Hepatocyte (in vitro differentiated cells): ENCODE measurements at regions not wholly inside any gene's neighbourhood (a gene's known extent, or its start where the extent isn't known, plus 50 kb on each side); places are given as distances from the start of the nearest gene placed in this dataset.
"Not testable (repeated sequence)": the region's sequence is repeated elsewhere in the genome, so short reads cannot be mapped to it uniquely, and the experiment has no call there.

Experiments used
- DNase-seq: peaks from one replicate; pipeline ENCODE4 v3.0.0-alpha.2; 2016; ENCODE audit warnings: low spot score
- H2AFZ ChIP-seq: fragments of 200-600 bp; sonication (generic); 2 replicates; pipeline ENCODE4 v1.6.0; 2016; ENCODE audit warnings: antibody characterized with exemption, mild to moderate bottlenecking
- H3K27ac ChIP-seq: fragments of 200-600 bp; sonication (generic); 2 replicates; pipeline ENCODE4 v1.5.1; 2016; ENCODE audit warnings: mild to moderate bottlenecking
- H3K27me3 ChIP-seq: fragments of 200-600 bp; sonication (generic); 2 replicates; pipeline ENCODE4 v1.6.1; 2016
- H3K36me3 ChIP-seq: fragments of 200-600 bp; sonication (generic); replicated peaks from 2 replicates; pipeline ENCODE4 v1.5.1; 2016; ENCODE audit warnings: low read depth; ENCODE audit not compliant: insufficient read depth
- H3K4me1 ChIP-seq: fragments of 200-600 bp; sonication (generic); 2 replicates; pipeline ENCODE4 v1.5.1; 2016; ENCODE audit warnings: mild to moderate bottlenecking, moderate library complexity; ENCODE audit not compliant: insufficient read depth
- H3K4me2 ChIP-seq: fragments of 200-600 bp; sonication (generic); 2 replicates; pipeline ENCODE4 v1.6.0; 2016
- H3K4me3 ChIP-seq: fragments of 200-600 bp; sonication (generic); 2 replicates; pipeline ENCODE4 v1.5.1; 2016; ENCODE audit warnings: mild to moderate bottlenecking
- H3K79me2 ChIP-seq: fragments of 200-600 bp; sonication (generic); 2 replicates; pipeline ENCODE4 v1.6.0; 2017; ENCODE audit warnings: mild to moderate bottlenecking
- H3K9me2 ChIP-seq: fragments of 200-600 bp; sonication (generic); replicated peaks from 2 replicates; pipeline ENCODE4 v1.6.0; 2017; ENCODE audit warnings: mild to moderate bottlenecking; ENCODE audit not compliant: insufficient read depth
- H3K9me3 ChIP-seq: fragments of 200-600 bp; sonication (generic); 2 replicates; pipeline ENCODE4 v1.5.1; 2016; ENCODE audit warnings: low read depth, mild to moderate bottlenecking
- H4K20me1 ChIP-seq: fragments of 200-600 bp; sonication (generic); 2 replicates; pipeline ENCODE4 v1.6.0; 2016; ENCODE audit warnings: mild to moderate bottlenecking; ENCODE audit not compliant: insufficient read depth, poor library complexity, severe bottlenecking
- EZH2 ChIP-seq: fragments of 200-600 bp; sonication (generic); IDR thresholded peaks from 2 replicates; pipeline ENCODE4 v1.6.1; 2016; ENCODE audit warnings: antibody characterized with exemption, mild to moderate bottlenecking, borderline replicate concordance
- EZH2phosphoT487 ChIP-seq: fragments of 200-600 bp; sonication (generic); IDR thresholded peaks from one replicate; pipeline ENCODE4 v1.6.1; 2018; ENCODE audit warnings: antibody characterized with exemption, mild to moderate bottlenecking, low read depth, moderate library complexity; ENCODE audit not compliant: unreplicated experiment, severe bottlenecking
- WGBS: methylation state at CpG from one replicate; pipeline ENCODE4 v1.1.6; 2016; ENCODE audit warnings: low lambda C conversion rate; ENCODE audit errors: missing lambda C conversion rate; 5-methylcytosine and 5-hydroxymethylcytosine counted together
- TF ChIP-seq, protein P1 (sequence below): fragments of 200-600 bp; sonication (generic); IDR thresholded peaks from 2 replicates; pipeline ENCODE4 v1.5.1; 2016; ENCODE audit warnings: antibody characterized with exemption, mild to moderate bottlenecking; ENCODE audit not compliant: poor library complexity

DNA sequence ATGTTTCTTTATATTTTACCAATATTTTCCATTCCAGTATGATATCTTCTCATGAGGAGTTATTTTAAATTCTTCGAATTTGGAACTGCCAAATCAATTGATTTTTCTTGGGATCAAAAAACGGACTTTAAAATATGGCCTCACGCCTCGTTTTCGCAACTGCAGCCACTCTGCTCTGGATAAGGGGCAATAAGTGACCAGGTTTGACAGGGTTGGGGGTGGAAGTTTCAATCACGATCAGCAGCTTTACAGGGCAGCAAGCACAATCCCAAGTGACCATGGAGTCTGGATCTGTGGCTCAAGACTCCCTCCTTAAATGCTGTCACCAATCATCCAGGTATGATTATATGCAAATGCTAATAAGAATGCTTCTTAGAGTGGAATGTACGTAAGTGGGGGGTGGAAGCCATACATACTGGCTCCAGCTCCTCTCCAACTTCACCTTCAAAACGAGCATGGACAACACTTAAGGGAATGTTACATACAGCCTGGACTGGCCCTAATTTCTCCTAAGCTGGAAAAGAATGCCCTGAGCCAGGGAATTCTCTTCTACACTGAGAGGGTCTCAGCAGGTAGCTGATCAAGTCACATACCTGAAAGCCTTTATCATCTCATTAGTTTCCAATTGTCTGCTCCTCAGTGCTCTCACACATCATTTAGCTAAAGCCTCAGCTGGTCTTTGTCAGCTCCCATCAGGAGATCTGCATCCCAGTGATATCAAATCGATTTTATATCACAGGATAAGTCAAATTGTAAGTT lies 176.9 kb upstream of the DCAF8L1 start:
- Histone ChIP-seq H3K4me3 (no peak overlapping the region), H3K27ac (no peak overlapping the region)
- WGBS = 60% methylated on average over 9 of the region's 9 CpGs

DNA sequence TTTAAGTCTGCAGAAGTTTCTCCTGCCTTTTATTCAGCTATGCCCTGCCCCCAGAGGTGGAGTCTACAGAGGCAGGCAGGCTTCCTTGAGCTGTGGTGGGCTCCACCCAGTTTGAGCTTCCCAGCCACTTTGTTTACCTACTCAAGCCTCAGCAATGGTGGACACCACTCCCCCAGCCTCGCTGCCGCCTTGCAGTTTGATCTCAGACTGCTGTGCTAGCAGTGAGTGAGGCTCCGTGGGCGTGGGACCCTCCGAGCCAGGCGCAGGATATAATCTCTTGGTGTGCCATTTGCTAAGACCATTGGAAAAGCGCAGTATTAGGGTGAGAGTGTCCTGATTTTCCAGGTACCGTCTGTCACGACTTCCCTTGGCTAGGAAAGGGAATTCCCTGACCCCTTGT lies 171.0 kb upstream of the DCAF8L1 start:
- H3K27ac ChIP-seq, H3K4me3 ChIP-seq, H3K4me2 ChIP-seq, H3K27me3 ChIP-seq, H3K9me2 ChIP-seq, H3K79me2 ChIP-seq, H3K9me3 ChIP-seq, DNase-seq, H4K20me1 ChIP-seq, H3K36me3 ChIP-seq, H3K4me1 ChIP-seq, H2AFZ ChIP-seq: not testable (repeated sequence)
- 88% methylated on average over 9 of the region's 9 CpGs for WGBS

More for the DNA sequence above, 176.9 kb upstream of the DCAF8L1 start:
- TF ChIP-seq, protein P1, sequence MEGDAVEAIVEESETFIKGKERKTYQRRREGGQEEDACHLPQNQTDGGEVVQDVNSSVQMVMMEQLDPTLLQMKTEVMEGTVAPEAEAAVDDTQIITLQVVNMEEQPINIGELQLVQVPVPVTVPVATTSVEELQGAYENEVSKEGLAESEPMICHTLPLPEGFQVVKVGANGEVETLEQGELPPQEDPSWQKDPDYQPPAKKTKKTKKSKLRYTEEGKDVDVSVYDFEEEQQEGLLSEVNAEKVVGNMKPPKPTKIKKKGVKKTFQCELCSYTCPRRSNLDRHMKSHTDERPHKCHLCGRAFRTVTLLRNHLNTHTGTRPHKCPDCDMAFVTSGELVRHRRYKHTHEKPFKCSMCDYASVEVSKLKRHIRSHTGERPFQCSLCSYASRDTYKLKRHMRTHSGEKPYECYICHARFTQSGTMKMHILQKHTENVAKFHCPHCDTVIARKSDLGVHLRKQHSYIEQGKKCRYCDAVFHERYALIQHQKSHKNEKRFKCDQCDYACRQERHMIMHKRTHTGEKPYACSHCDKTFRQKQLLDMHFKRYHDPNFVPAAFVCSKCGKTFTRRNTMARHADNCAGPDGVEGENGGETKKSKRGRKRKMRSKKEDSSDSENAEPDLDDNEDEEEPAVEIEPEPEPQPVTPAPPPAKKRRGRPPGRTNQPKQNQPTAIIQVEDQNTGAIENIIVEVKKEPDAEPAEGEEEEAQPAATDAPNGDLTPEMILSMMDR = no peak
- TF ChIP-seq EZH2phosphoT487 (no peak), EZH2 (no peak)
- H4K20me1 ChIP-seq = no peaks in the 10 kb centered on the region
- H3K4me1 ChIP-seq = no peaks in the 10 kb centered on the region
- no peaks in the 10 kb centered on the region for H3K79me2 ChIP-seq
- H3K9me3 ChIP-seq = no peaks in the 10 kb centered on the region
- no peak overlapping the region for H3K4me2 ChIP-seq
- no peak overlapping the region for H2AFZ ChIP-seq
- H3K9me2 ChIP-seq = no peaks in the 10 kb centered on the region
- no peaks in the 10 kb centered on the region for H3K27me3 ChIP-seq
- no peaks in the 10 kb centered on the region for H3K36me3 ChIP-seq
- DNase-seq = no peak

DNA sequence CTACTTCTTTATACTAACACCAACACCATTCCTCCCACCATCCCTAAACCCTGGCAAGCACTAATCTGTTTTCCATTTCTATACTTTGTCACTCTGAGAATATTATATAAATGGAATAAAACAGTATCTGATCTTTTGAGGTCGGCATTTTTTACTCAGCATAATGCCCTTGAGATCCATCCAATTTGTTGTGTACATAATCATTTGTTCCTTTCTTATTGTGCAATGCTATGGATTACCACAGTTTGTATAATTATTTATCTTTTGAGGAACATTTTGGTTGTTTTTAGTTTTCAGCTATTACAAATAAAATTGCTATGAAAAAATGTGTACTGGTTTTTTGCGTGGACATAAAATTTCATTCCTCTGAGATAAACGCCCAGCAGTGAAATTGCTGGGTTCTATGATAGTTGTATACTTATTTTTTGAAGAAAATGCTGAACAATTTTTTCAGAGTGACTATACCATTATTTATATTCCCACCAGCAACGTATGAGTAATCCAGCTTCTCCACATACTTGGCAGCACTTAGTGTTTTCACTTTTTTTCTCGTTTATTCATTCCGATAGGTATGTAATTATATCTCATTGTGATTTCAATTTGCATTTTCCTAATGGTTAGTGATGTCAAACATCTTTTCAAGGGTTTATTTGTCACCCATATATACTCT lies 154.3 kb upstream of the DCAF8L1 start:
- WGBS = 78% methylated on average over 6 of the region's 6 CpGs
- no peaks in the 10 kb centered on the region for H3K4me1 ChIP-seq
- H3K4me2 ChIP-seq = no peak overlapping the region
- no peaks in the 10 kb centered on the region for H3K27me3 ChIP-seq
- no peaks in the 10 kb centered on the region for H4K20me1 ChIP-seq
- no peak overlapping the region for H3K4me3 ChIP-seq
- no peak overlapping the region for H3K27ac ChIP-seq
- H2AFZ ChIP-seq = no peak overlapping the region
- H3K9me2 ChIP-seq = no peaks in the 10 kb centered on the region
- H3K36me3 ChIP-seq = no peaks in the 10 kb centered on the region
- no peak for DNase-seq
- H3K9me3 ChIP-seq = no peaks in the 10 kb centered on the region
- no peaks in the 10 kb centered on the region for H3K79me2 ChIP-seq
- TF ChIP-seq EZH2 (no peak), EZH2phosphoT487 (no peak)
- TF ChIP-seq, protein P1 = no peak

DNA sequence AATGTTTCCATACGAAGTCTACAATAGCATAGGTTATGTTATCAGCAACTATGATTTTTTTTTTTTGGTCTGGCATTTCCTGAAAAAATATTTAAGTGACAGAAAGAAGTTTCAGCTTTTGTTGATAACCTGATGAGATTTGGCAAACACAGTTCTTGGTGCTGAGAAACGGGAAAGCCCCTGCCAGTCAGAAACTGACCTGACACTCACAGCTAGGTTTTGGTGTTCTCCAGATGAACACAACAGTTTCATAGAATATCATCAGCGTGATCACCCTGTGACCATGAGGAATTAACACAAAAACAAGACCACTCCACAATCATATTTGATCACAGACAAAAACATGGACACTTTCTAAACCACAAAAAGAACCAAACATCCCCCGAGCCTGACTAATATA lies 152.5 kb upstream of the DCAF8L1 start:
- TF ChIP-seq EZH2phosphoT487 = no peak
- TF ChIP-seq, protein P1 = no peak
- TF ChIP-seq EZH2 = no peak
- no peaks in the 10 kb centered on the region for H3K27me3 ChIP-seq
- no peak overlapping the region for H3K4me2 ChIP-seq
- WGBS = 68% methylated on average over 4 of the region's 4 CpGs
- no peaks in the 10 kb centered on the region for H3K4me1 ChIP-seq
- no peaks in the 10 kb centered on the region for H3K9me2 ChIP-seq
- DNase-seq = no peak
- H3K36me3 ChIP-seq = no peaks in the 10 kb centered on the region
- no peak overlapping the region for H3K4me3 ChIP-seq
- no peaks in the 10 kb centered on the region for H4K20me1 ChIP-seq
- H3K9me3 ChIP-seq = no peaks in the 10 kb centered on the region
- H3K79me2 ChIP-seq = no peaks in the 10 kb centered on the region
- H3K27ac ChIP-seq = no peak overlapping the region
- no peak overlapping the region for H2AFZ ChIP-seq
